Esophagus muscularis mucosa (tissue), 4 donors: ENCODE measurements at regions not wholly inside any gene's neighbourhood (a gene's known extent, or its start where the extent isn't known, plus 50 kb on each side); places are given as distances from the start of the nearest gene placed in this dataset.
A peak's percentile ranks its signal among the peaks of the same experiment; 100 is the strongest.

Source experiments
- DNase-seq: peaks from one replicate; pipeline ENCODE4 v3.0.0-alpha.2; 2017; ENCODE audit errors: extremely low spot score
- H3K27ac ChIP-seq, 4 donors: fragments of 200-600 bp; sonication (generic); replicated peaks in 1 of 4; 1 replicate in 3 of 4; 2 replicates in 1 of 4; pipeline ENCODE4 v1.5.1; 2016 to 2019; ENCODE audit warnings: mild to moderate bottlenecking in 1 of 4
- H3K27me3 ChIP-seq, 4 donors: fragments of 200-600 bp; sonication (generic); one replicate each; pipeline versions ENCODE4 v1.5.1 to v1.6.0; 2016 to 2019
- H3K36me3 ChIP-seq, 4 donors: fragments of 200-600 bp; sonication (generic); one replicate each; pipeline ENCODE4 v1.5.1; 2016 to 2019
- H3K4me1 ChIP-seq, 4 donors: fragments of 200-600 bp; sonication (generic); one replicate each; pipeline ENCODE4 v1.5.1; 2016 to 2019
- H3K4me3 ChIP-seq, 4 donors: fragments of 200-600 bp; sonication (generic); 1 replicate in 2 of 4; 2 replicates in 2 of 4; pipeline ENCODE4 v1.5.1; 2016 to 2019; ENCODE audit warnings: mild to moderate bottlenecking in 4 of 4, moderate library complexity in 1 of 4
- H3K9me3 ChIP-seq, 4 donors: fragments of 200-600 bp; sonication (generic); 1 replicate in 3 of 4; 2 replicates in 1 of 4; pipeline ENCODE4 v1.5.1; 2016 to 2019
- EP300 ChIP-seq: sonication (generic); formaldehyde crosslinking; IDR thresholded peaks from one replicate; pipeline ENCODE4 v1.6.1; 2017; ENCODE audit warnings: antibody characterized with exemption
- POLR2A ChIP-seq: fragments of 450-650 bp; IDR thresholded peaks from one replicate; pipeline ENCODE4 v1.6.1; 2017; ENCODE audit warnings: antibody characterized with exemption, moderate library complexity, mild to moderate bottlenecking, low read depth
- POLR2AphosphoS5 ChIP-seq, 2 donors: sonication (generic); formaldehyde crosslinking; IDR thresholded peaks; one replicate each; pipeline ENCODE4 v1.6.1; 2017; ENCODE audit warnings: antibody characterized with exemption in 2 of 2
- WGBS: methylation state at CpG from one replicate; pipeline ENCODE4 v1.1.5; 2018; 5-methylcytosine and 5-hydroxymethylcytosine counted together
- intact Hi-C: fragments of 100-400 bp; cut with DNase I; formaldehyde crosslinking; loops from one replicate; pipeline ENCODE4 v1.15.1; 2023
- TF ChIP-seq, protein P1 (sequence below), 3 experiments: fragments of 200-600 bp in 2 of 3; fragments of 450-650 bp in 1 of 3; sonication (generic) in 2 of 3; IDR thresholded peaks; one replicate each; pipeline ENCODE4 v1.5.1; 2017 to 2019; ENCODE audit warnings: antibody characterized with exemption in 3 of 3, mild to moderate bottlenecking in 2 of 3, moderate library complexity in 1 of 3

- H3K4me3 ChIP-seq: no peak overlapping the region
- H3K27ac ChIP-seq: no peak overlapping the region
- H3K36me3 ChIP-seq: no peaks in the 10 kb centered on the region
- H3K9me3 ChIP-seq: no peaks in the 10 kb centered on the region
- peaks cover 4 to 20% (median 16%) of the 10 kb centered on the region in 4 donors for H3K4me1 ChIP-seq
- intact Hi-C loops: no loop called here
- H3K27me3 ChIP-seq: no peaks in the 10 kb centered on the region
- TF ChIP-seq, protein P1, sequence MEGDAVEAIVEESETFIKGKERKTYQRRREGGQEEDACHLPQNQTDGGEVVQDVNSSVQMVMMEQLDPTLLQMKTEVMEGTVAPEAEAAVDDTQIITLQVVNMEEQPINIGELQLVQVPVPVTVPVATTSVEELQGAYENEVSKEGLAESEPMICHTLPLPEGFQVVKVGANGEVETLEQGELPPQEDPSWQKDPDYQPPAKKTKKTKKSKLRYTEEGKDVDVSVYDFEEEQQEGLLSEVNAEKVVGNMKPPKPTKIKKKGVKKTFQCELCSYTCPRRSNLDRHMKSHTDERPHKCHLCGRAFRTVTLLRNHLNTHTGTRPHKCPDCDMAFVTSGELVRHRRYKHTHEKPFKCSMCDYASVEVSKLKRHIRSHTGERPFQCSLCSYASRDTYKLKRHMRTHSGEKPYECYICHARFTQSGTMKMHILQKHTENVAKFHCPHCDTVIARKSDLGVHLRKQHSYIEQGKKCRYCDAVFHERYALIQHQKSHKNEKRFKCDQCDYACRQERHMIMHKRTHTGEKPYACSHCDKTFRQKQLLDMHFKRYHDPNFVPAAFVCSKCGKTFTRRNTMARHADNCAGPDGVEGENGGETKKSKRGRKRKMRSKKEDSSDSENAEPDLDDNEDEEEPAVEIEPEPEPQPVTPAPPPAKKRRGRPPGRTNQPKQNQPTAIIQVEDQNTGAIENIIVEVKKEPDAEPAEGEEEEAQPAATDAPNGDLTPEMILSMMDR (IDR thresholded peaks at IDR 0.05): no peak
- TF ChIP-seq POLR2A (no peak), EP300 (no peak), POLR2AphosphoS5 (IDR thresholded peaks at IDR 0.05) (no peak)
- WGBS: 82% methylated on average over 3 of the region's 4 CpGs
- no peak for DNase-seq
Observed at GRCh38 chr9:19935422-19935821, 146.6 kb upstream of the SLC24A2 start.

GRCh38 chr9:19934301-19934871 lies 145.5 kb upstream of the SLC24A2 start:
- no peak for TF ChIP-seq EP300
- TF ChIP-seq, protein P1 (IDR thresholded peaks at IDR 0.05): no peak
- TF ChIP-seq POLR2AphosphoS5 (IDR thresholded peaks at IDR 0.05): no peak
- no peak for TF ChIP-seq POLR2A
- Histone ChIP-seq H3K4me1 (peaks cover 4 to 14% (median 9%) of the 10 kb centered on the region in 4 donors), H3K9me3 (no peaks in the 10 kb centered on the region), H3K36me3 (no peaks in the 10 kb centered on the region), H3K27ac (no peak overlapping the region), H3K4me3 (peak overlapping the region; percentile 51 to 61 (median 54)), H3K27me3 (no peaks in the 10 kb centered on the region)
- intact Hi-C loops: no loop called here
- DNase-seq: no peak
- 30% methylated on average over 32 of the region's 41 CpGs for WGBS

- H3K27me3 ChIP-seq: no peaks in the 10 kb centered on the region
- no peak overlapping the region for H3K27ac ChIP-seq
- H3K4me1 ChIP-seq: peaks cover 4 to 15% (median 9%) of the 10 kb centered on the region in 4 donors
- intact Hi-C loops: no loop called here
- H3K9me3 ChIP-seq: no peaks in the 10 kb centered on the region
- no peaks in the 10 kb centered on the region for H3K36me3 ChIP-seq
- no peak overlapping the region for H3K4me3 ChIP-seq
- TF ChIP-seq EP300: no peak
- TF ChIP-seq POLR2A: no peak
- TF ChIP-seq, protein P1 (IDR thresholded peaks at IDR 0.05): no peak
- no peak for TF ChIP-seq POLR2AphosphoS5 (IDR thresholded peaks at IDR 0.05)
- DNase-seq: no peak
Observed at GRCh38 chr9:19931098-19931890, 142.5 kb upstream of the SLC24A2 start.

DNA sequence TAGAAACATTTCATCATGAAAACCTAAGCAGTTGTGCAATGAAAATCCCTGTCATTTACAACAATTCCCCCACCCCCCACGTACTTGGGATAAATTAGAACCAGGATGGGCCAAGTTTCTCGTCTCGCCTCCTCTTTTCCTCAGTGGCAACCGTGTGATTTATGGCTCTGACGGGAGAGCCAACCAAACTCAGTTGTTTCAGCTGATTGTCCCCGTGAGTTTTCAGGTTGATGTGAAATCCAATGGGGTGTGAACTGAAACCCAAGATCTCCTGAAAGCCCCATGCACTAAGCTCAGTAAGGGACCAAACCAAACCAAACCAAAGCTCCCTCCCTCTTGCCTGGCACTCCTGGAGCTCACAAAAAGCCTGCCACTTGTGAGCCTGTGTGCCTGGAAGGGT lies 138.7 kb upstream of the SLC24A2 start:
- intact Hi-C loops: loop anchor here (5.0 to 10.0 kb wide), 4 partner anchors 427 to 1185 kb away; partner anchors contain the start of gene MLLT3
- Histone ChIP-seq H3K9me3 (no peaks in the 10 kb centered on the region), H3K4me3 (no peak overlapping the region), H3K27me3 (no peaks in the 10 kb centered on the region), H3K27ac (no peak overlapping the region), H3K4me1 (peaks cover 0 to 10% (median 7%) of the 10 kb centered on the region in 4 donors), H3K36me3 (no peaks in the 10 kb centered on the region)
- TF ChIP-seq, protein P1 (IDR thresholded peaks at IDR 0.05): no peak
- TF ChIP-seq EP300 (no peak), POLR2AphosphoS5 (IDR thresholded peaks at IDR 0.05) (no peak), POLR2A (no peak)
- DNase-seq: no peak
- 98% methylated on average over 6 of the region's 6 CpGs for WGBS
